Cardiac septum (tissue), 1 donor: ENCODE measurements at regions not wholly inside any gene's neighbourhood (a gene's known extent, or its start where the extent isn't known, plus 50 kb on each side); places are given as distances from the start of the nearest gene placed in this dataset.

ENCODE experiments used
- DNase-seq: peaks from one replicate; pipeline ENCODE4 v3.0.0-alpha.2; 2020; ENCODE audit warnings: low spot score
- intact Hi-C: fragments of 100-400 bp; cut with DNase I; formaldehyde crosslinking; loops from one replicate; pipeline ENCODE4 v1.14.0; 2022
- donor health status: DM: no; HTN: no; CAD: no.

DNA sequence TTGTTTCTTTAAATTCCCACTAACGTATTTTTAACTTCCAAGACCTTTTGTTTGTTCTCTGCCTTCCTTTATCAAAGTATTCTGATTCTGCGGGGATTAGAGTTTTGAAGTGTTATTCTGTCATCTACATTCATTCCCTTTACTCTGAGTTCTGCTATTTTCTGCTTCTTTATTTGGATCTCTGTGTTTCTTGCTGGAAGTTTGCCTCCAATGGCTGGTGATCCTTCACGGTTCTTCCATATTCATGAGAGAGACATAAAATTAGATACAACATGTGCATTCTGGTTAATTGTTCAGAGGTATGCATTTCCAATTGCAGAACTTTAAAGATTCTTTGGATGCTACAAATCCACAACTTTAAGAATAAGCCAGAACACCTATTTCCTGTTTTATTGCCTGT, 244.7 kb upstream of the ADARB2 start:
- intact Hi-C loops: no loop called here
- DNase-seq: no peak

GRCh38 chr10:1980459-1980858, 243.1 kb upstream of the ADARB2 start:
- intact Hi-C loops: no loop called here
- no peak for DNase-seq

DNA sequence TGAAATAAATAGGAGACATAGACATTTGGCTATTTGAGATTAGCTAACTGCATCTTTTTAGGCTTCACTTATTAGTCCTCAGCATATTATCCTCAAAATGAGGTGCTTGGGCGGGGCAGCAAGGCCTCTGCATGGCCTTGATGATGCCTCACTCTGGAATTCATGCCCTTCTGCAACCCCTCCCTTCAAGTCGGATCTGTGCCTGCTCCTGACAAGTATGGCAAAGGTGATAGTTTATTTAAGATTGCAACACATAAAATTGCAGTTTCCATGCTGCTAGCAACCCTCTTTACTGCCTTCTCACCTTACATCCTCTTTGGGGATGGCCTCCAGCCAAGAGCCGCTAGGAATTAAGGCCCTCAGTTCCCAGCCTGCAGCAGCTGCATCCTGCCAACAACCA, 241.3 kb upstream of the ADARB2 start:
- DNase-seq: no peak
- intact Hi-C loops: no loop called here

DNA sequence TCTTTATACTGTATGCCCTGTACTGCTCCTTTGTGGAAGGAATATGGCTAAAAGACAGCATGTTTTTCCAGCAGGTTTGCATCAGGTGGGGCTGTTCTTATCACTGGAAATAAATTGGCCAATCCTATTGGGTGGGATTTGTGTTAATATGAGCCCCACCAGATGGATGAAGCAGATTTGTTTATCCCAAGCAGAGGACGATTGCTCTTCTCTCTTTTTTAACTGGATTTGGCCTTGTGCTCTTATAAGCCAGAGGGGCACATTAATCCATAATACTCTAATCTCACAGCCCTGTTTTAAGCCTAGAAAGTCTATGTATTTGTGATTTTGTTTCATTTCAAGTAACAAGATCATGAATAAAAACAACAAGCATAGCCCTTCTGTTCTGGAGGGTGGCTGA, 240.1 kb upstream of the ADARB2 start:
- intact Hi-C loops: no loop called here
- DNase-seq: no peak

DNA sequence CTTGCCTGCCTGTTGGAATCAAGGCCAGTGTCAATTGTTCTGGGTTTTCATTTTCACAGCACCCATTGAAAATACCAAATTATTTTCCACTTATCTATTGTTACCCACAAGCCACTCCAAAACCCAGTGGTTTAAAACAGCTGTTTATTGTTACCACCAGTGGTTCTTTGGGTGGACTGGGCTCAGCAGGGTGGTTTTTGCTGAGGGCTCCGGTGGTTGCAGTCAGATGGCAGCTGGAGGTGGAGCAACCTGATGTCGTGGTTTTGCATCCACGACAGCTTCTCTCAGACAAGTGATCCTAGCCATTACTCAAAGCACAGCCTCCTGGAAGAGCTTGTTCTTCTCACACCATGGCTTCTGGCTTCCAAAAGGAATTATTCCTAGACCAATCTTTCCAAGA, 235.1 kb upstream of the ADARB2 start:
- intact Hi-C loops: no loop called here
- no peak for DNase-seq

DNA sequence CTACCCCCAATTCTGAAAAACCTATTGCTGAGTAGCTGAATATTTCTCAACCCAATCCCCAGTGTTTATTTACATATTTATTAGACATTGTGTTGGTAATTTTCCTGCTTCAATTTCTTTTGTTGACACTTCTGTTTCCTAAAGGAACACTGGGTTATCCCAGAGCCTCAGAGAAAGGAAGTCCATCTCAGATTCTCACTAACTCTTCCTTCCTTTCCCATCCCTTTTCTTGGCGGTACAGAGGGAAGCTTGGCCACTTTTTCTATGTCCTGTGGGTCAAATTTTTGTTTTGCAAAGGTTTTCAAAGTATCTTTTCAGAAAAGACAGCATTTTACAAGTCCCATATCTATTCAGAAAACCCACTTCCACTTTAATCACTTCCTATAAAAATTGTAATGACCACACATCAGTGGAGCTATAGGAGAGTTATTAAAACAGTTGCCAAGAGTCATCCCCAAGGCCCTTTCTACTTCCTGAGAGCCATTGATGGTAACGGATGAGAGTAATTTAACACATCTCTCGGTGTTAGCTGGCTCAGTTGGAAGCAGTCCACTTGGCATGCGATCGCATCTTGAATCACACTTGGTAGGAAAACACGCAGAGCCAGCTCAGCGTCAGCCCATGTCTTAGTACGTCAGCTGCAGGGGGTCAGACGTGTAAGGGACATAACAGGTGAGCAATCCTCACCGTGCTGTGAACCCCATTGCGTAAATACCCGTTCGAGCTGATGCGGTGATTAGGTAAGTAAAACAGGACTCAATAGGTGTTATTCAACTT, 231.1 kb upstream of the ADARB2 start:
- no peak for DNase-seq
- intact Hi-C loops: no loop called here

GRCh38 chr10:1966712-1967376, 229.5 kb upstream of the ADARB2 start:
- intact Hi-C loops: no loop called here
- no peak for DNase-seq

DNA sequence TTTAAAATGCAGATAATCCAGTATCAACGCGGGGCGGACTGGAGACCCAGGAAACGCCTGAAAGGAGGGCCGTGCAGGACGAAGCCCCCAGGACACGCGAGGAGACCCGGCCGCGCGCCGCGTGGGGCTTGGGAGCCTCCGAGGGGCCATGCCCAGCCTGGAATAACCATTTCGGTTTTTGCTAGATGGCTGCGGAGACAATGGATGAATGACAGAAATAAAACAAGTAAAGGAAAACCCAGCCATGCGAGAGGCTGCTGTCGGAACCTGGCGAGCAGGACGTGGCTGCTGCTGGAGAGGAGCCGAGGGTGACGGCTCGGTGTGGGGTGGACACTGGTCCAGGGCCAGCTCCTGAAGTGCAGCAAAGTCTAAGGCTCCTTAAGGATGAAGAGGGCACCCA, 227.2 kb upstream of the ADARB2 start:
- intact Hi-C loops: no loop called here
- no peak for DNase-seq

DNA sequence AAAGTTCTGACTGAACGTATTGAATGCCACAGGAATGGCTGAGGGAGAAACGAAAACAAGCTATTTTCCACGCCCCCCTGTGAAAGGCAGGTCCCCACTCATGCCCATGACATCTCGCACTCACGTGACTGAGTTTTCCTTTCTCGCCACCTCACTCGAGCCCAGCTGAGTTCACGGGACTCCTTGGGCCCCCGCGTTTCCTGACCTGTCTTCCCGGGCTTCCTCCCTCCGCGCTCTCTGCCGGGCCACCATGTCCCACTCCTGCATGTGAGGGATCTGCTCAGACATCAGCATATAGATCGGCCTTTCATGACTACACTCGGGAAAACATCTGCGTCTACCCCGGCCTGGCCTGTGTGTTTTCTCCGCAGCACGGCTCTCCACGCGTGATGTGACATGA, 226.0 kb upstream of the ADARB2 start:
- intact Hi-C loops: no loop called here
- DNase-seq: no peak

GRCh38 chr10:1961989-1962388, 224.7 kb upstream of the ADARB2 start:
- intact Hi-C loops: no loop called here
- no peak for DNase-seq

DNA sequence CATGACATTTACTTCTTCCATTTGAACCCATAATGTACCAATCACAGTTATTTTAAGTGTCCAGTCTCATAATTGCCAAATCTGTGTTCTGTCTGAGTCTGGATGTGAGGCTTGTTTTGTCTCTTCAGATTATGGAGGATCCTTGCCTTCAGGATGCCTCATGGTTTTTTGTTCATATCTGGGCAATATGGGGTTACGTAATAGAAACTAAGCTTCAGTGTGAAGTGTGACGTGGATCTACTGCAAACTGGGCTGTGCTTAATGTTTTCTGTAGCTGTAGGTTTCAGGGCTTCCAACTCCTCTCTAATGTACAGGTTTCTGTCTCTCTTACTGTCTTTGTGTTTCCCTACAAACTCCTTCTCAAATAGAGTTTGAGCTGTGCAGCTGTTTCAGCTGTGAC, 223.7 kb upstream of the ADARB2 start:
- intact Hi-C loops: no loop called here
- DNase-seq: no peak

DNA sequence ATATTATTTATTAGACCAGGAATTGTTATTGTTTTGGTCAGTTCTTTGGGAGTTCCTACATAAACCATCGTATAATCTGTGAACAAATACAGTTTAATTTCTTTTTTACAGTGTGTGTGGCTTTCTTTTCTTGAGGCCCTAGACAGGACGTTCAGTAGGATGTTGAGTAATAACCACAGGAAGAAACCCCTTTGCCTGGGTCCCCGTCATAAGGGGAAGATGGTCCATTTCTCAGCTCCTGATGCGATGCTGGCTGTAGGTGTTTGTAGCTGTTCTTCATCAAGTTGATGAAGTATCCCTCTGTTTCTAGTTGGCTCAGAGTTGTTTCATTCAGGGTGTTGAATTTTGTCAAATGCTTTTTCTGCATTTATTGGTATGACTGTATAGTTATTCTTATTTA, 219.7 kb upstream of the ADARB2 start:
- DNase-seq: no peak
- intact Hi-C loops: no loop called here

DNA sequence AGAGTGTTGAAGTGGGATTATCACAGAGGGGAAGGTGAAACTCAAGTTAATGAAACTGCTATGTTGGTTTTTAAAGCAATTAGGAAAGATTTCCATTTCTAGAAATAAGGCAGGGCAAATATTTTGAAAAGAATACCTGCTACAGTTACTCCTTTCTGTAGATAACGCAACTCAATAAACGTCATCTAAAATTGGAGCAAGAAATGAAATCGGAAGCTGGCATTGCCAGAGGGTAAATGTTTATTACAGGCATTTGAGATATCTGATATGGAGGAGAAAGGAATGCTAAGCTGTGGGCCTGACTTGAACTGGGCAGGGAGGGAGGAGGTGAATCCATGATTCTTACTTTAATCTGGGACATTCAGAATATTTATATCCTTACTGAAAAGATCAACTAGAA, 217.0 kb upstream of the ADARB2 start:
- intact Hi-C loops: no loop called here
- DNase-seq: no peak

DNA sequence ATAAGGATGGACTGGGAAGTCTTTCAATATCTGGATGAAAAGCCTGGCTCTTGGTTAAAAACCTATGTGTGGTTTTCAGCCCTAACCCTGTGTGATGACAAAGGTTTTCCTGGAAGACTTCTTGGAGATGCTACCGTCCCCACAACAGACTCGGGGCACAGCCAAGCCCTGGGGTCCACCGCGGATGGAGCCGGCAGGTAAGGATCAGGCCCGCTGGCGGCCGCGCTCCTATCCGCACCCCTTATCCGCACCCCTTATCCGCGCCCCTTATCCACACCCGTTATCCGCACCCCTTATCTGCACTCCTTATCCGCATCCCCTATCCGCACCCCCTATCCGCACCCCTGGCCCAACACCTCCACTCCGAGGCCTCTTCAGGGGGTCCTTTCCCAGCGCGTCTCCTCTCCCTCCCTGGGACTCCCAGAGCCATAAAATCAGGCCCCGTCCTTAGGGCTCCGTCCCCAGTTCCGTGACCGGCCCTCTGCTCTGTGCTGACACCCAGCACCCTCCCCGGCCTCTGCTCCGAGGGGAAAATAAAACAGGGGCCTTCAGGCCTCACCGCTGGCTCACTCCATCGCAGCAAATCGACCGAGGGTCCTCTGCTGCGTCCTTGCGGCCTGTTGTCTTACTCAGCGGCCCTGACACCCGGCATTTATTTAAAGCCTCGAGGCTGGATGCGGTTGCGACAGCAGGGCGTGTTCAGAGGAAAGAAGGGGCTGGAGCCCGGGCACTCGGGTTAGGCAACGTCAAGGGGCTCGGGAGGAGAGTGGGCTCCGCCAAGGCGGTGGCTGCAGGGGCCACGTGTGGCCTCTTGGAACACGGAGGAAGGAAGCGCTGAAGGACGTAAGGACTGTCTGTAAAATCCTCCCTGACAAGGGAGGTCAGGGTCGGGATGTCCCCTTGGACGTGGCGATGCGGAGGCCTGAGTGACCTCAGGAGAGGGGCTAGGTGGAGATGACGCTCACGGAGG, 215.1 kb upstream of the ADARB2 start:
- intact Hi-C loops: no loop called here
- no peak for DNase-seq

DNA sequence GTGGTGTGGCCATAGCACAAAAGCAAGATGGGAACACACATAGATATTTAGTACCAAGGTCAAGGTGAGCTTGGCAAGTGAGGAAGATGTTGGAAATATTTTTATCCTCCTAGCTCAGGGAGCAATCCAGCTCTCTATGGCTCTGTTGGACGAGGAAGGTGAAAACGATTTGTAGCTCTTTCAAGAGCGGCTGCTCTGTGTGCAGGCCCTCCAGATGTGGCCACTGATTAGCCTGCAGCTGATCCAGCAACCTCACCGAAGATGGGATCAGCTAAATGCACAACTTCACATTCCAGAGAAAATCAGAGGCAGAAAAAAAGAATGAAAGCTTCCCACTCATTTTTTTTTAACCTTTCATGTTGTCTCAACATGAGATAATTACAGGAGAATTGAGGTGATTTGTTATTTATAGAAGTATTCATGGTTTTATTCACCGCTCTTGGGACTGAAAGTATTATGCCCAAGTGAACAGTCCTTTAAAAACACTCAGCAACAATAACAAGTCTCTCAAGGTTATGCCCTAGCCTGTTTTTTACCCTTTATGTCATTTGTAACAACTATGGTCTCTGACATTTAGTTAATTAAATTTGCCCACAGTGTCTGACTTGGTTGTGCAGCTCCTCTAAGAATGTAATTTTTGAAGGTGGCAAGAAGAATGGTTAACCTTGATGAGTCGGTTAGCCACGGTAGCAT, 213.6 kb upstream of the ADARB2 start:
- no peak for DNase-seq
- intact Hi-C loops: no loop called here

DNA sequence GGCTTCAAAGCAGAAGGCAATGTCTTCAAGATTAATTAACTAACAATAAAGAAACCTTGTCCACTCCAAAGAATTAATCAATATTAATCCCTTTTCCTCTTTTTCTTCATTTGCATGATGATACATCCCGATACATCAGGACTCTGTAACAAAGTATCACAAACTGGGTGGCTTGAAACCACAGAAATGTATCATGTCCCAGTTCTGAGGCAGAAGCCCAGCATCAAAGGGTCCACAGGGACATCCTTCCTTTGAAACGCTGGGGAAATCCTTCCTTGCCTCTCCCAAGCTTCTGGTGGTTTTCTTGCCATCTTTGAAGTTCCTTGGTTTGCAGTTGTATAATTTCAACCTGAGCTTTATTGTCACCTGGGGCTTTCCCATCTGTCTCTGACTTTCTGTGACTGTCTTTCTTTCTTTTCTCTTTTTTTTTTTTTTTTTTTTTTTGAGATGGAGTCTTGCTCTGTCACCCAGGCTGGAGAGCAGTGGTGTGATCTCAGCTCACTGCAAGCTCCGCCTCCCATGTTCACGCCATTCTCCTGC, 210.2 kb upstream of the ADARB2 start:
- DNase-seq: no peak
- intact Hi-C loops: no loop called here

- intact Hi-C loops: no loop called here
- no peak for DNase-seq
Observed at GRCh38 chr10:1944487-1944886, 207.2 kb upstream of the ADARB2 start.

- intact Hi-C loops: no loop called here
- DNase-seq: no peak
Observed at GRCh38 chr10:1942478-1942877, 205.2 kb upstream of the ADARB2 start.

- intact Hi-C loops: no loop called here
- no peak for DNase-seq
Observed at GRCh38 chr10:1939016-1939415, 201.7 kb upstream of the ADARB2 start.

DNA sequence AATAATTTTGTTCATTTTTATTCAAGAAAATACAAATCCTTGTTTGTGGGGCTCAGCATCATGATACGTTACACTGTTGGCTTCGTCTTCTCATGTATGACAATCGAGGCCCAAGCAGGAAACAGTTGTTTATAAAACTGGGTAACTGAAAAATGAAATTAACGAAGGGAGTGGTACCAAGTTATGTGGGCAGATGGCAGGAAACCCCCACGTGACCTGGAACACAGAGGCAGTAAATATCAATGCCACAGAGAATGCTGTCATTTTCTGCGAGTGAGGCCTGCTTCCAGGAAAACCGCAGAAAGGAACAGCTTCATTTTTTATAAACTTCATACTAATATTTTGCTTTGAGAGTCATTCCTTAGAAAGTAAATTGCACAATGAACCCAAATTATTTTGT, 201.0 kb upstream of the ADARB2 start:
- intact Hi-C loops: no loop called here
- no peak for DNase-seq
